ENCODE measurements at regions not wholly inside any gene's neighbourhood (a gene's known extent, or its start where the extent isn't known, plus 50 kb on each side); places are given as distances from the start of the nearest gene placed in this dataset.

GRCh38 chr5:106759152-106759551 is 911.6 kb downstream of the EFNA5 start:
- intact Hi-C loops (cut with micrococcal nuclease; ENCODE audit: unreplicated experiment) = no loop called here
- TF ChIP-seq EZH2phosphoT487 (IDR thresholded peaks at IDR 0.05; ENCODE audit: borderline replicate concordance, low read depth, low read length) (no peak), CTCF (conservative IDR thresholded peaks at IDR 0.05; ENCODE audit: low read length) (no peak)
- BruUV-seq (replicated peaks) = no TSS peak
- CTCF ChIA-PET (ENCODE audit: unreplicated experiment) = no interaction called here
- Histone ChIP-seq H3K36me3 (ENCODE audit: insufficient read depth, low read length) (no peaks in the 10 kb centered on the region), H3K4me1 (ENCODE audit: insufficient read depth, low read length, poor library complexity, severe bottlenecking) (no peaks in the 10 kb centered on the region), H3K4me3 (ENCODE audit: low read depth, low read length, poor library complexity, severe bottlenecking) (no peak overlapping the region), H3K9me3 (ENCODE audit: low read length) (no peaks in the 10 kb centered on the region), H3K9me2 (ENCODE audit: insufficient read depth, low read length) (no peaks in the 10 kb centered on the region), H3K79me2 (ENCODE audit: insufficient read depth, low read depth, low read length) (no peaks in the 10 kb centered on the region), H4K20me1 (ENCODE audit: insufficient read depth, low read length) (no peaks in the 10 kb centered on the region), H3K4me2 (ENCODE audit: low read length) (no peak overlapping the region), H2AFZ (ENCODE audit: low read length) (no peak overlapping the region), H3K27ac (ENCODE audit: low read depth, low read length, poor library complexity, severe bottlenecking) (no peak overlapping the region)
- no peak for DNase-seq (ENCODE audit: low spot score)
- POLR2A ChIA-PET = interaction anchor here (0.6 kb wide), 1 partner anchor 893 kb away, joined by 4 read pairs; no protein-coding TSS in a partner anchor

GRCh38 chr5:106757672-106758071 is 913.1 kb downstream of the EFNA5 start:
- no peaks in the 10 kb centered on the region for H3K4me1 ChIP-seq (ENCODE audit: insufficient read depth, low read length, poor library complexity, severe bottlenecking)
- H3K27ac ChIP-seq (ENCODE audit: low read depth, low read length, poor library complexity, severe bottlenecking) = no peak overlapping the region
- CTCF ChIA-PET (ENCODE audit: unreplicated experiment) = no interaction called here
- H4K20me1 ChIP-seq (ENCODE audit: insufficient read depth, low read length) = no peaks in the 10 kb centered on the region
- intact Hi-C loops (cut with micrococcal nuclease; ENCODE audit: unreplicated experiment) = no loop called here
- POLR2A ChIA-PET = no interaction called here
- no TSS peak for BruUV-seq (replicated peaks)
- H3K9me2 ChIP-seq (ENCODE audit: insufficient read depth, low read length) = no peaks in the 10 kb centered on the region
- no peaks in the 10 kb centered on the region for H3K79me2 ChIP-seq (ENCODE audit: insufficient read depth, low read depth, low read length)
- H2AFZ ChIP-seq (ENCODE audit: low read length) = no peak overlapping the region
- TF ChIP-seq EZH2phosphoT487 (IDR thresholded peaks at IDR 0.05; ENCODE audit: borderline replicate concordance, low read depth, low read length) = no peak
- TF ChIP-seq CTCF (conservative IDR thresholded peaks at IDR 0.05; ENCODE audit: low read length) = no peak
- no peaks in the 10 kb centered on the region for H3K36me3 ChIP-seq (ENCODE audit: insufficient read depth, low read length)
- H3K4me3 ChIP-seq (ENCODE audit: low read depth, low read length, poor library complexity, severe bottlenecking) = no peak overlapping the region
- no peak overlapping the region for H3K4me2 ChIP-seq (ENCODE audit: low read length)
- DNase-seq (ENCODE audit: low spot score) = no peak
- H3K9me3 ChIP-seq (ENCODE audit: low read length) = no peaks in the 10 kb centered on the region

- POLR2A ChIA-PET = interaction anchor here (0.6 to 1.0 kb wide), 4 partner anchors 10 to 248 kb away, joined by 3 to 5 read pairs (median 3); no protein-coding TSS in a partner anchor
- CTCF ChIA-PET (ENCODE audit: unreplicated experiment) = no interaction called here
- Histone ChIP-seq H2AFZ (ENCODE audit: low read length) (no peak overlapping the region), H3K79me2 (ENCODE audit: insufficient read depth, low read depth, low read length) (no peaks in the 10 kb centered on the region), H4K20me1 (ENCODE audit: insufficient read depth, low read length) (no peaks in the 10 kb centered on the region), H3K27ac (ENCODE audit: low read depth, low read length, poor library complexity, severe bottlenecking) (no peak overlapping the region), H3K4me2 (ENCODE audit: low read length) (no peak overlapping the region), H3K36me3 (ENCODE audit: insufficient read depth, low read length) (no peaks in the 10 kb centered on the region), H3K9me2 (ENCODE audit: insufficient read depth, low read length) (no peaks in the 10 kb centered on the region), H3K4me1 (ENCODE audit: insufficient read depth, low read length, poor library complexity, severe bottlenecking) (no peaks in the 10 kb centered on the region), H3K9me3 (ENCODE audit: low read length) (no peaks in the 10 kb centered on the region), H3K4me3 (ENCODE audit: low read depth, low read length, poor library complexity, severe bottlenecking) (no peak overlapping the region)
- BruUV-seq (replicated peaks) = no TSS peak
- TF ChIP-seq CTCF (conservative IDR thresholded peaks at IDR 0.05; ENCODE audit: low read length) (no peak), EZH2phosphoT487 (IDR thresholded peaks at IDR 0.05; ENCODE audit: borderline replicate concordance, low read depth, low read length) (no peak)
- intact Hi-C loops (cut with micrococcal nuclease; ENCODE audit: unreplicated experiment) = no loop called here
- no peak for DNase-seq (ENCODE audit: low spot score)
These were observed 914.9 kb downstream of the EFNA5 start for GRCh38 chr5:106755789-106756188.
